ENCODE measurements at regions not wholly inside any gene's neighbourhood (a gene's known extent, or its start where the extent isn't known, plus 50 kb on each side); places are given as distances from the start of the nearest gene placed in this dataset.
"Not testable (repeated sequence)": the region's sequence is repeated elsewhere in the genome, so short reads cannot be mapped to it uniquely, and the experiment has no call there.

DNA sequence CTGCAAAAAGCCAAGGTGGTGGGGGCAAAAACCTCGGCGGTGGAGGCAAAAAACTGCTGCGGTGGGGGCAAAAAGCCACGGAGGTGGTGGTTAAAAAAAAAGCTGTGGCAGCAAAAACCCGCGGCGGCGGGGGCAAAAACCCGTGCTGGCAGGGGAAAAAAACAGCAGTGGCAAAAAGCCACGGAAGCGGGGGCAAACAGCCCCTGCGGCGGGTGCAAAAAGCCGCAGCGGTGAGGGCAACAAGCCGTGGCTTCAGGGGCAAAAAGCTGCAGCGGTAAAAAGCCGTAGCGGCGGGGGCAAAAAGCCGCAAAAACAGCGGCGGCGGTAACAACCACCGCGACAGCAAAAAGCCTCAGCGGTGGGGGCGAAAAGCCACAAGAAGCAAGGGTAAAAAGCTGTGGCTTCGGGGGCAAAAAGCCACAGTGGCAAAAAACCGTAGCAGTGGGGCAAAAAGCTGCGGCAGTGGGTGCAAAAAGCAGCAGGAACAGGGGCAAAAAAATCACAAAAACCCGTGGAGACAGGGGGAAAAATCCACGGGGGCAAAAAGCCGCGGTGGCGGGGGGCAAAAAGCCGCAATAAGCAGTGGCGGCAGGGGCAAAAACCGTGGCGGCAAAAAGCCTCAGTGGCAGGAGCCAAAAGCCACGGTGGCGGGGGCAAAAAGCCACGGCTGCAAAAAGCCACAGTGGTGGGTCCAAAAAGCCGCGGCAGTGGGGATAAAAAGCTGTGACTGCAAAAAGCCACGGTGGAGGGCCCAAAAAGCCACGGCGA, 193.7 kb downstream of the SHCBP1 start:
- no peaks in the 10 kb centered on the region for H3K79me2 ChIP-seq (ENCODE audit: low read depth)
- H3K27me3 ChIP-seq: no peaks in the 10 kb centered on the region
- no peaks in the 10 kb centered on the region for H3K36me3 Mint-ChIP-seq
- peaks cover 4% of the 10 kb centered on the region for H3K27me3 Mint-ChIP-seq (ENCODE audit: insufficient read depth, low read depth)
- DNase-seq (ENCODE audit: low spot score): no peak
- H3K4me3 ChIP-seq: no peak overlapping the region
- H3K9me3 Mint-ChIP-seq: peaks cover 28% of the 10 kb centered on the region
- no peaks in the 10 kb centered on the region for H3K4me1 ChIP-seq
- H3K4me3 Mint-ChIP-seq: no peak overlapping the region
- H2AFZ ChIP-seq (replicated peaks): no peak overlapping the region
- no peaks in the 10 kb centered on the region for H3K4me1 Mint-ChIP-seq
- H3K9me3 ChIP-seq (ENCODE audit: low read depth): peaks cover 5% of the 10 kb centered on the region
- no peak overlapping the region for H3K27ac ChIP-seq
- no peaks in the 10 kb centered on the region for H3K36me3 ChIP-seq
- H4K20me1 ChIP-seq (ENCODE audit: low read depth): no peaks in the 10 kb centered on the region
- TF ChIP-seq, protein P1, sequence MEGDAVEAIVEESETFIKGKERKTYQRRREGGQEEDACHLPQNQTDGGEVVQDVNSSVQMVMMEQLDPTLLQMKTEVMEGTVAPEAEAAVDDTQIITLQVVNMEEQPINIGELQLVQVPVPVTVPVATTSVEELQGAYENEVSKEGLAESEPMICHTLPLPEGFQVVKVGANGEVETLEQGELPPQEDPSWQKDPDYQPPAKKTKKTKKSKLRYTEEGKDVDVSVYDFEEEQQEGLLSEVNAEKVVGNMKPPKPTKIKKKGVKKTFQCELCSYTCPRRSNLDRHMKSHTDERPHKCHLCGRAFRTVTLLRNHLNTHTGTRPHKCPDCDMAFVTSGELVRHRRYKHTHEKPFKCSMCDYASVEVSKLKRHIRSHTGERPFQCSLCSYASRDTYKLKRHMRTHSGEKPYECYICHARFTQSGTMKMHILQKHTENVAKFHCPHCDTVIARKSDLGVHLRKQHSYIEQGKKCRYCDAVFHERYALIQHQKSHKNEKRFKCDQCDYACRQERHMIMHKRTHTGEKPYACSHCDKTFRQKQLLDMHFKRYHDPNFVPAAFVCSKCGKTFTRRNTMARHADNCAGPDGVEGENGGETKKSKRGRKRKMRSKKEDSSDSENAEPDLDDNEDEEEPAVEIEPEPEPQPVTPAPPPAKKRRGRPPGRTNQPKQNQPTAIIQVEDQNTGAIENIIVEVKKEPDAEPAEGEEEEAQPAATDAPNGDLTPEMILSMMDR (IDR thresholded peaks at IDR 0.05): no peak
- no peak for TF ChIP-seq EZH2 (IDR thresholded peaks at IDR 0.05)
- TF ChIP-seq EZH2phosphoT487 (IDR thresholded peaks at IDR 0.05): no peak
- H3K9ac ChIP-seq: no peak overlapping the region
- no peak overlapping the region for H3K27ac Mint-ChIP-seq
- no peaks in the 10 kb centered on the region for H3F3A ChIP-seq (ENCODE audit: low read depth)
- no peak overlapping the region for H3K4me2 ChIP-seq

DNA sequence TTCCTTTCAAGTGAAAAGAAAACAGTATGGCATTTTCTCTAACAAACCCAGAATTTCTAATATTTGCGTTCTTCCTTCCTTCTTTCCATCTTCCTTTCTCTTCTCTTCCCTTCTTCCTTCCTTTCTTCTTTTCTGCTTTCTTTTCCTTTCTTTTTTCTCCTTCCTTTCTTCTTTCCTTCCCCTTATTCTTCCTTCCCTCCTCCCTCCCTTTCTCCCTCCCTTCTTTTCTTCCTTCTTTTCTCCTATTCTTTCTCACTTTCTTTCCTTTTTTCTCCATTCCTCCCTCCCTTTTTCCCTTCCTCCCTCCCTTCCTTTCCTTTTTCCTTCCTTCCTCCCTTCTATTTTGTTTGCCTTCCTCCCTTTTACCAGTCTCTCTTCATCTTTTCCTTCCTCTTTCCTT, 194.8 kb downstream of the SHCBP1 start:
- no peak overlapping the region for H3K4me3 Mint-ChIP-seq
- no peaks in the 10 kb centered on the region for H3K4me1 Mint-ChIP-seq
- Histone ChIP-seq H3K27ac (no peak overlapping the region), H3K9ac (no peak overlapping the region), H3K4me2 (no peak overlapping the region), H3K9me3 (ENCODE audit: low read depth) (peaks cover 12% of the 10 kb centered on the region), H2AFZ (replicated peaks) (no peak overlapping the region), H4K20me1 (ENCODE audit: low read depth) (no peaks in the 10 kb centered on the region), H3F3A (ENCODE audit: low read depth) (no peaks in the 10 kb centered on the region), H3K36me3 (no peaks in the 10 kb centered on the region), H3K4me1 (no peaks in the 10 kb centered on the region), H3K4me3 (no peak overlapping the region), H3K27me3 (no peaks in the 10 kb centered on the region), H3K79me2 (ENCODE audit: low read depth) (no peaks in the 10 kb centered on the region)
- DNase-seq (ENCODE audit: low spot score): no peak
- H3K9me3 Mint-ChIP-seq: peaks cover 35% of the 10 kb centered on the region
- H3K36me3 Mint-ChIP-seq: no peaks in the 10 kb centered on the region
- H3K27me3 Mint-ChIP-seq (ENCODE audit: insufficient read depth, low read depth): peaks cover 4% of the 10 kb centered on the region
- no peak overlapping the region for H3K27ac Mint-ChIP-seq
- TF ChIP-seq EZH2 (IDR thresholded peaks at IDR 0.05): no peak
- TF ChIP-seq, protein P1 (IDR thresholded peaks at IDR 0.05): no peak
- TF ChIP-seq EZH2phosphoT487 (IDR thresholded peaks at IDR 0.05): no peak

DNA sequence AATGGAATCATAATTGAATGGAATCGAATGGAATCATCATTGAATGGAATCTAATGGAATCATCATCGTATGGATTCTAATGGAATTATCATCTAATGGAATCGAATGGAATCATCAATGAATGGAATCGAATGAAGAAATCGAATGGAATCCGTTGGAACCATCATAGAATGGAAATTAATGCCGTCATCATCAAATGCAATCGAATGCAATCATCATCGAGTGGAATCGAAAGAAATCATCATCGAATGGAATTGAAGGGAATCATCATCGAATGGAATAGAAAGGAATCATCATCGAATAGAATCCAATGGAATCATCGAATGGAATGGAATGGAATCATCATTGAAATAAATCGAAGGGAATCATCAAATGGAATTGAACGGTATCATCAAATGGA, 217.2 kb downstream of the SHCBP1 start:
- no peaks in the 10 kb centered on the region for H4K20me1 ChIP-seq (ENCODE audit: low read depth)
- H3K4me2 ChIP-seq: no peak overlapping the region
- peaks cover 25% of the 10 kb centered on the region for H3K9me3 ChIP-seq (ENCODE audit: low read depth)
- Mint-ChIP-seq H3K9me3 (peaks cover 29% of the 10 kb centered on the region), H3K4me1 (no peaks in the 10 kb centered on the region), H3K27ac (no peak overlapping the region), H3K27me3 (ENCODE audit: insufficient read depth, low read depth) (no peaks in the 10 kb centered on the region), H3K4me3 (no peak overlapping the region), H3K36me3 (no peaks in the 10 kb centered on the region)
- no peaks in the 10 kb centered on the region for H3K4me1 ChIP-seq
- H2AFZ ChIP-seq (replicated peaks): no peak overlapping the region
- no peaks in the 10 kb centered on the region for H3K79me2 ChIP-seq (ENCODE audit: low read depth)
- H3K36me3 ChIP-seq: no peaks in the 10 kb centered on the region
- H3K27ac ChIP-seq: no peak overlapping the region
- no peak overlapping the region for H3K9ac ChIP-seq
- no peaks in the 10 kb centered on the region for H3F3A ChIP-seq (ENCODE audit: low read depth)
- no peaks in the 10 kb centered on the region for H3K27me3 ChIP-seq
- no peak overlapping the region for H3K4me3 ChIP-seq
- DNase-seq (ENCODE audit: low spot score): no peak
- no peak for TF ChIP-seq EZH2 (IDR thresholded peaks at IDR 0.05)
- TF ChIP-seq EZH2phosphoT487 (IDR thresholded peaks at IDR 0.05): no peak
- TF ChIP-seq, protein P1 (IDR thresholded peaks at IDR 0.05): no peak

DNA sequence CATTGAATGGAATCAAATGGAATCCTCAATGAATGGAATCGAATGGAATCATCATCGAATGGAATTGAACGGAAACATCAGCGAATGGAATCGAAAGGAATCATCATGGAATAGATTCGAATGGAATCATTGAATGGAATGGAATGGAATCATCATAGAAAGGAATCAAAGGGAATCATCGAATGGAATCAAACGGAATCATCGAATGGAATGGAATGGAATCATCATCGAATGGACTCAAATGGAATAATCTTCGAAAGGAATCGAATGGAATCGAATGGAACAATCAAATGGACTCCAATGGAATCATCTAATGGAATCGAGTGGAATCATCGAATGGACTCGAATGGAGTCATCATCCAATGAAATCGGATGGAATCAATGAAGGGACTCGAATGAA, 222.6 kb downstream of the SHCBP1 start:
- peaks cover 10% of the 10 kb centered on the region for H3K9me3 ChIP-seq (ENCODE audit: low read depth)
- DNase-seq (ENCODE audit: low spot score); H3K4me3 Mint-ChIP-seq; H3F3A ChIP-seq (ENCODE audit: low read depth); H4K20me1 ChIP-seq (ENCODE audit: low read depth); H3K9me3 Mint-ChIP-seq; H3K27ac Mint-ChIP-seq; H3K79me2 ChIP-seq (ENCODE audit: low read depth); H3K9ac ChIP-seq; H3K36me3 ChIP-seq; H3K27me3 Mint-ChIP-seq (ENCODE audit: insufficient read depth, low read depth); H3K4me3 ChIP-seq; H3K4me2 ChIP-seq; H3K27me3 ChIP-seq; H2AFZ ChIP-seq (replicated peaks); H3K4me1 ChIP-seq; H3K4me1 Mint-ChIP-seq; H3K27ac ChIP-seq; H3K36me3 Mint-ChIP-seq: not testable (repeated sequence)

DNA sequence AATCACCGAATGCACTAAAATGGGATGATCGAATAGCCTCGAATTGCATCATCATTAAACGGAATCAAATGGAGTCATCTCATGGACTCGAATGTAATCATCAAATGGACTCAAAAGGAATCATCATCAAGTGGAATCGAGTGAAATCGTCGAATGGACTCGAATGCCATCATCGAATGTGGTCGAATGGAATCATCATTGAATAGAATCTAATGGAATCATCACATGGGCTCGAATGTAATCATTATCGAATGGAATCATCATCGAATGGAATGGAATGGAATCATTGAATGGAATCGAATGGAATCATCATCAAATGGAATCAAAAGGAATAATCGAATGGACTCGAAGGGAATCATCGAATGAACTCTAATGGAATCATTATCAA, 224.3 kb downstream of the SHCBP1 start:
- not testable (repeated sequence) for H3K27ac Mint-ChIP-seq; H4K20me1 ChIP-seq (ENCODE audit: low read depth); H3K9ac ChIP-seq; H3K4me1 Mint-ChIP-seq; H3K4me2 ChIP-seq; H2AFZ ChIP-seq (replicated peaks); H3K4me3 Mint-ChIP-seq; H3K27me3 Mint-ChIP-seq (ENCODE audit: insufficient read depth, low read depth); H3K4me1 ChIP-seq; H3K27me3 ChIP-seq; H3K36me3 Mint-ChIP-seq; DNase-seq (ENCODE audit: low spot score); H3K27ac ChIP-seq; H3K36me3 ChIP-seq; H3K79me2 ChIP-seq (ENCODE audit: low read depth); H3F3A ChIP-seq (ENCODE audit: low read depth); H3K4me3 ChIP-seq
- peaks cover 12% of the 10 kb centered on the region for H3K9me3 Mint-ChIP-seq
- H3K9me3 ChIP-seq (ENCODE audit: low read depth): peaks cover 10% of the 10 kb centered on the region

All from neural progenitor cell (in vitro differentiated cells).